ENCODE measurements at regions not wholly inside any gene's neighbourhood (a gene's known extent, or its start where the extent isn't known, plus 50 kb on each side); places are given as distances from the start of the nearest gene placed in this dataset.

GRCh38 chr1:18056545-18056944, 51.1 kb upstream of the IGSF21 start:
- no peak for DNase-seq (ENCODE audit: low read depth in 2 of 3, low spot score in 1 of 3)

GRCh38 chr1:18057623-18058022, 50.0 kb upstream of the IGSF21 start:
- no peak for DNase-seq (ENCODE audit: low read depth in 2 of 3, low spot score in 1 of 3)
